8988T (cell line): ENCODE measurements at regions not wholly inside any gene's neighbourhood (a gene's known extent, or its start where the extent isn't known, plus 50 kb on each side); places are given as distances from the start of the nearest gene placed in this dataset.
"Not testable (repeated sequence)": the region's sequence is repeated elsewhere in the genome, so short reads cannot be mapped to it uniquely, and the experiment has no call there.

Experiments
- DNase-seq: peaks from one replicate; pipeline ENCODE4 v3.0.0; 2011

DNA sequence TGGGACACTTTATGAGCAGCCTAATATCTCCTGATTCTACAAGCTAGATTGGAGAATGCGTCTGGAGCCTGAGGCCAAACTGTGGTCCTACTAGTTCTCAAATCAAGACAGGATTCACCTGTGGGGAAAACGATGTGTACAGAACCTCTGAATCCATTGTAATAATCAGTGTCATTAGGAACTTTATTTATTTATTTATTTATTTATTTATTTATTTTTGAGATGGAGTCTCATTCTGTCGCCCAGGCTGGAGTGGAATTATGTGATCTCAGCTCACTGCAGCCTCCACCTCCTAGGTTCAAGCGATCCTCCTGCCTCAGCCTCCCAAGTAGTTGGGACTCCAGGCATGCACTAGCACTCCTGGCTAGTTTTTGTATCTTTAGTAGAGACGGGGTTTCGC is 52.6 kb upstream of the KIF26B start:
- not testable (repeated sequence) for DNase-seq

DNA sequence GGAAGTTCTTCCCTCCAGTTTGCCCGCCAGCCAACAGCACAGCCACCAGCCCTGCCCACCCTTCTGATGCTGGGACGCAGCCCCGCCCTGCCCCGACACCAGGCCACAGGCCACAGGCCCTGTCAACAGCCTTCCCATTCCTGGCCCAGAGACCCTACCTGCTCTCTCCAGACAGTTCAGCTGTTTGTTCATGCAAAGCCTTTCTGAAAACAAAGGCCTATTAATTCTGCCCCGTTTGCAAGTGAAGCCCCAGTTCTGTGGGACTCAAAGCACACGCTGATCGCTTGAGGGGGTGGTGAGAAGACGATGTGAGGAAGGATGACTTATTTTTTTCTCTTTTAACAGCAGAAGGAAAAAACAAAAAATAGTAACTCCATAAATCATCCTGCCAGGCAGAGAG is 55.4 kb upstream of the KIF26B start:
- no peak for DNase-seq

DNA sequence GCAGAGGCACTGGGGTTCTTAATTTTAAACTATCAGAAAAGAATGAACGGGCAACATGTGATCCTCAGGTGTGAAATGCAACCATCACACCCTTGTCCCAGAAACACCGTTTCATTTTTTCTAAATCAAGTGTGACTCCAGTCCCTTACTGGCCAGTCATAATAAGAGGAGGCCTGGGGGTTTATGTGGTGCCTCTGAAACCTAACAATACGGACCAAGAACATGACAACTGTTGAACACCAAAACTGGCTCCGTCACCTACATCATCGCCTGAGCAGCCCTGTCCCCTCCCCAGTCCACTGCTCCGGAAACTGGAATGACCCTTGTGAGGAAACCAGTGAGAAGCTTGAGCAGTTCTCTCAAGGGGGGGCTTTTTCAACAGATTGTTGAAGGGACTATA is 55.9 kb upstream of the KIF26B start:
- no peak for DNase-seq

DNA sequence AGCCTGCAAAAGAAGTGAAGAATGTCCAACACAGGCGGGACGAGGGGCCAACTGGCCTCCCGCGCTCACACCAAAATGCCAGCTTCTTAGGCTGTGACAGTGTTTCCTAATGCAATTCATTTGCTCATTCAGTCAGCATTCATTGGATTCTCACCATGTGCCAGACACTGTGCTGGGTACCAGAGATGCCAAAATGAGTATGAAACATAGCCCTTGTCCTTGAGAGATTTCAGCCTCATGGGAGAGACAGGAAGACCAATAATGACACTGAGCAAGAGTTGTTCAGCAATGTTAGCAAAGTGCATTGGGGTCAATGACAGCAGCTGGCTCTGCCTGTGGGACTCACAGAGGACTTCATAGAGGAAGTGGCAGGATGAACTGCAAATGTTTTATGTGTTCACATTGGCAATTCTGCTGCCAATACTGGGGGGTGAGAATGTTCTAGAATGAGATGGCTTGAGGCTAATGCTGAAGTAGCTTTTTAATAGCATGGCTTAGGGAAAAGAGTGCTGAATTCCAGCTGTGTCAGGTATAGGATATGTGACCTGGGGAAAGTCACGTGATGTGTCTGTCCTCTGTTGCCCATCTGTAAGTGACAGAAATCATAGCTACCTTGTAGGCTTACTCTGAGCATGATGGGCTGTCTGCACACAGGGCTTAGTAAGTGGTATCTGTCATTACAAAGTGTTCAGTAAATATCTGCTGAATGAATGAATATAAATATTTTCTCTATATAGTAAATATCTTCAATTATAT is 58.3 kb upstream of the KIF26B start:
- no peak for DNase-seq

DNA sequence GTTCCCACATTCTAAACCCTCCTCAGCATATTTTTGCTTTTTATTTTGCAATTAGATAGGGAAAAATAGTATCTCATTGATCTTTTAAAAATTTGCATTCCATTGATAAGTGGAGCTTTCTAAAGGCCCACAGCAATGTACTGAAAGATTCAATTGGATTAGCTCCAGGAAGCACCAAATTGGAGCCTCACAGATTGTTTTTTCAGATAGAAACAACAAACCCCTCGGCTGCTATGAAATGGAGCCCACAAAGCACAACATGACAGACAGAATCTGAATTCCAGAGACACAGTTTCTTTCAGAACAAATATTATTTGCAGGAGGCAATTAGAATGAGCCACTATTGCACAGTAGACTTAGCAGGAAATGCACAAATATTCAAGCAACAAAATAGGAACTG is 58.9 kb upstream of the KIF26B start:
- no peak for DNase-seq

DNA sequence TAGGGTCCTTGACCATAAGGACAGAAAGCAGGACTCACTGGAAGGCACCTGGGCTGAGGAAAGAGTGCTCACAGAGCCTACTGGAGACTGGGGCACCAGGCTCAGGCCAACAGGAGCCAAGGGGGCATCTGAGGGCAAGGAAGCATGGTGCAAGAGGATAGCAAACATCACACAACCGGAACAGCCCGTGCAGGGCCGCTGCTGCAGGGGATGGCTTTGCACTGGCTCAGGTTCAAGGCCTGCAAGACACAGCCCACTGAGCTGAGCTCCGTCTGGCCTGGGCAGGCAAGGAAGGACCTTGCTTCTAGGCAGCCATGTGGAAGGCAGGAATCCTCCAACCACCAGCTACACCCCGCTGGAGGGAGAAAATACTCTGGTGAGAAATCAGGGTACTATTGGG is 59.8 kb upstream of the KIF26B start:
- DNase-seq, result no peak

DNA sequence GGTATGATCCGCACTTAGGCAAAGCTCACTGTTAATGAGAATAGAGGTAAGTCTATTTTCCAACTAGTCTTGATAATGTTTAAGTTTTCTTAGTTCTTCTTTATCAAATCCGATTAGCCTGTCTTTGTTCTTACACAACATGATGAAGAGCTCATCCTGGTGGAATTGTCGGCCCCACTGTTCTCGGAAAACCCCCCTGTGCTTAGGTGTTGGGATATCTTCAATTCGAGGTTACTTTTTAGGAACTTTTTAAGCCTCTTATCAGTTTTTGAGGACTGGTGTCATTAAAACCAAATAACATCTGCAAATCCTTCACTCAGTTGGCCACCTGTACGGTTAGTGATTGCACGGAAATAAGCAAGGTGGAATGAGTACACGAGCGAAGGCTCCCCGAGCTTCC is 60.7 kb upstream of the KIF26B start:
- DNase-seq, result no peak

DNA sequence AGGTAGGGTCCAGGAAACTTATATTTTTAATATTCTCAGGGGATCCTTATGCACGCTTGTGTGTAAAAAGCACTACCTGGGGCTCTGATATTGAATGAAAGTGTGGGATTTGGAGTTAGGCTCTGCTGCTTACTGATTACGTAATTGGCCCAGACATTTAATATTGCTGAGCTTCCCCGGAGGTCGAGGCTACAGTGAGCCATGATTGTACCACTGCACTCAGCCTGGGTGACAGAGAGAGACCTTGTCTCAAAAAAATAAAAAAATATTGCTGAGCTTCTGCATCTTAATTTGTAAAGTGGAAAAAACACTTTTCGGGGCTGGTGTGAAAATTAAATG is 62.2 kb upstream of the KIF26B start:
- no peak for DNase-seq

DNA sequence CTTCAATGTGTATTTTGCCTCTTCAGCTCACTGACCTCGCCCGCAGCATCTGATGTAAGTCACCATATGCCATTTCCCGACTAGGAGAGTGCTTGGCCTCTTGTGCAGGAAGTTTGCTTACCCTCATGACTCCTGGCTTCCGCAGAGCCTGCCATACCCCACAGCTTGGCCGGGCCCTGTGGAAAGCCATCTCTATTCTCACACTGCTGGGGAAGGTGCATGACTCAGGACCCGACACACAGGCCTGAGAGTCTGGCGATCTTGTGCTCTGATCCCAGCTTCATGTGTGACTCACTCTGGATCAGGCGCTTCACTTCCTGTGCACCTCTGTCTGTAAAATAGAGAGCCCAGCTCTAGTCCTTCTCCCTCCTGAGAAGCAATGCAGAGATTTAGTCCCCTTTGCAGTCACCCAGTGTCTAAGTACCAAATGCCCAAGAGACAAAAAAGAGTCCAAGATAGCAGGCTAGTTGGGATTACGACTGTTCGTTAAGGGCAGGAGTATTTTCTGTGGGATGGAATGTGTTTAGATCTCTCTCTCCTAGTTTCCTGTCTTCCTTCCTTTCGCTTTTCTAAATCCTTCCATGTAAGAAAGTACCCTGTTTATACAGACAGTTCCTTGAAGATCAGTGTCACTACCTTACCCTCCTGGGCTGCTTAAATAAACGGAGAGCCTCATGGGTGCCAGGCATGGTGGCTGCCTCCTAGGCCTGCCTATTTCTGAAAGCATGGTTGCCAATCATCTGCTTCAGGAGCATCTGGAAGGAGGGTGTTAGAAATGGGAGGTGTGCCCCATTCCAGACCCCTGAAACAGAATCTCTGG is 62.8 kb upstream of the KIF26B start:
- DNase-seq, result peak; percentile 74

DNA sequence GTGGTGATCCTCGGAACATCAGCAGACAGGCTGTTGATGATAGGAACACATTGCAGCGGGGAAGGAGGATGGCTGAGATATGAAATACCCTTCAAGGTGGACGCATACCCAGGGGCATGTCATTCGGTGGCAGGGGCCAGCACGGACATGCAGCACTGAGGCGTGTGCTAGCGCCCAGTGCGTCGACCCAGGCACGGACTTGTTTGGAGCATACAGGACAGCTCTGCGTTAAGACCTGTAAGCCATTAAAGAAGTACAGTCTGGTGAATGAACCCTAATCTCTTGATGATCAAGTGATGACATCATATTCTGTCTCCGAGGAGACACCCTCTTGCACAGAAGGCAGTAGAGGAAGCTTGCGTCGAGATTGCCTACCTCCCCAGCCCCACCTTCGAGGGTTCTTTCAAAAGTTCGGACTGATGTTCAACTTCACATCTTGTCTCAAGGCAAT is 63.6 kb upstream of the KIF26B start:
- DNase-seq, result no peak

DNA sequence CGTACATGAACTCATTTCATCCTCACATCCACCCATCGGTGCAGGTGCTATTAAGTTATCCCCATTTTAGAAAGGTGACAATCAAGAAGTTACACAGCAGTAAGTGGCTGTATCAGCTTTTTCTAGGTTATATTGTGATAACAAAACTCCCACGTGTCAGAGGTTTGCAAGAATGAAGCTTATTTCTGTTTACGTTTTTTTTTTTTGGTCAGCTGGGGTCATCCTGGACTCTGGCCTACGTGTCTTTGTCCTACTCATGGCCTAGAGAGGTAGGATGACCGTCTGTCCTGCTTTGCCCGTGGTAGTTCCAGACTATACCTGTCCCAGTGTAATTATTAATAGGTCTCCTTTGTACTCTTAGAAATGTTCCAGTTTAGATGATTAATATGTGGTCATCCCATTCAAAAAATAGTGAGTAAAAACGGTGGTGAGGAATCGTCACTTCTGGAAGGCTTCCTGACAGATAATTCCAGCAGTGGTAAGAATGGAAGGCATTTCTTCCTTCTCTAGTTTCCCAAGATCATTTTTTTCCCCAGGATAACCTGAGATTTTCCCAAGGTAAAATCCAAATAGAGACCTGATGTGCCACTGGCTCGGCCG is 64.2 kb upstream of the KIF26B start:
- DNase-seq, result no peak

DNA sequence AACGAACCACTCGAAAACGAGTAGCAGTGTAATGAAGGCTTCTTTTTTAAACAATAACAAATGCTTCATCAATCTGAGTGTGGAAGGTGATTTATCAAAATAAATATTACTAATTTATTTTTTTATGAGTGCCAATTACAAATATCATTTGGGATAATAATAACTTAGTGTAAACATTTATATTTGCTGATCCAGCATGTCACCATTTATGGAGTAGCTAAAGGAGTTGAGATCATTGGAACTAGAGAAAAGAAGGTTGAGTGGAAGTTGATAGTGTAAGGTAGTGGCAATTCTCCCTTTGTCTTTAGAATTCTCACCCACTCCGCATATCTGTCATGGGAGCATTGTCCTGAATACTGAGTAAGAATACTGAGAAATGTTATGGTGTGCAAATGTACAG is 67.1 kb upstream of the KIF26B start:
- no peak for DNase-seq

DNA sequence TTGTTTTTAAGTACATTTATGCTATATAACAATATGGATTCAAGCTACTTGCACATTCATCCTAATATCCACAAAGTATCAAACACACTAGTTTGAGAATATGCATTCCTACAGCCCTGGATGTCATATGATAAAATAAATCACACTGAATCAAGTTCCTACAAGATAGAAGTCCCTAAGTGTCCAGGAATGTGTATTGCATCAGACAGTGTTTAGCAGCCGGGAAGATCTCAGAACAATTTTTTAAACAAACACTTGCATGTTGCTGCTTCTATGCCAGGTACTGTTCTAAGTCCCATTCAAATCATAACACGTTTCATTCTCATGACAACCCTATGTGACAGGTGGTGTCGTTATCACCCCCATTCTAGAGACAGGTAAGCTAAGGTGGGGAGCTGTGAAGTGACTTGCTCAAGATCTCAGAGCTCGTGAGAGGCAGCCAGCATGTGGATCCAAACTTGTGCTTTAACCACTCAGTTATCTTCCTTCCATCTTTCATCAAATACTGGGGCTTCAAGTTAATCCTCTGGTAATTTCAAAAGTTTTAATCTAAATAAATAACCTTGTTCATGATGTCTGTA is 68.3 kb upstream of the KIF26B start:
- DNase-seq, result no peak

DNA sequence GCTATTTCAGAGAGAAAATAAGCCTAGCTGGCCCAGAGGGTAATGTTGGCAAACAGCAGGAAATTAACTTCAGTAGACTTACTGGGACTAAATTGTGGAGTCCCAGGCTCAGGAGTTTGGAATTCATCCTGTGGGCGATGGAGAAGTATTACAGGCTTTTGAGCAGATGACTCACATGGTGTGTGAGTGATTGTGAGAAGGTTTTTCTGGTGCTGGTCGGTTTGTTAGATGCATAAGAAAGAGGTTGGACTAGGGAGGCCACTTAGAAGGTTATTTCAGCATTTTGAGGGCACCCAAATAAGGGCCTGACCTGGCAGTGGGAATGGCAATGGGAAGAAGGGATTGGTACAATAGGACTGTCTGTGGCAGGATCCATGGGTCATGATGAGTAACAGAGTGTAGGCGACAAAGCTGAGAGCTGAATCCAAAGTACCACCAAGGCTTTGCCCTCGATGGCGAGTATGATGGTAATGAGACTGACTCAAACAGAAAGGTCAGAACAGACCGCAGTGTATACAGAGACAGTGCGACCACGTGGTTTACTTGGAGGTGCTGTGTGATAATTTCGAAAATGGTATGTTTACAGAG is 69.2 kb upstream of the KIF26B start:
- no peak for DNase-seq

DNA sequence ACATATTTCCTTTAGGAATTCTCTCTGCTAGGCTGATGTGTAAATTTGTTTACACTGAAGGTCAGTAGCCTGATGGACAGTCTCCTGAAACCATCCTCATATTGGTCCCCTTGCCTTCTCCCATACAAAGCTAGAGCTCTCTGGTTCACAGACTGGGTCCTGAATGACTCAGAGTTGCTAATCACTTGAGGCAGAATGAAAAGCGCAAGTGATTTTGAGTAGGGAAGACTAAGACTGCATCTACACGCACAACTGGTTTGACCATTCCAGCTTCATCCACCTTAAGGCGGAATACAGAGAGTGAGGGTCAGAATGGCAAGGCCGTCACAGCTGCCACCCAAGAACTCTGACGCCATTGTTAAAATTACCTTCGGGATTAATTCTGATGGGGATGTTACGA is 70.2 kb upstream of the KIF26B start:
- DNase-seq, result no peak

DNA sequence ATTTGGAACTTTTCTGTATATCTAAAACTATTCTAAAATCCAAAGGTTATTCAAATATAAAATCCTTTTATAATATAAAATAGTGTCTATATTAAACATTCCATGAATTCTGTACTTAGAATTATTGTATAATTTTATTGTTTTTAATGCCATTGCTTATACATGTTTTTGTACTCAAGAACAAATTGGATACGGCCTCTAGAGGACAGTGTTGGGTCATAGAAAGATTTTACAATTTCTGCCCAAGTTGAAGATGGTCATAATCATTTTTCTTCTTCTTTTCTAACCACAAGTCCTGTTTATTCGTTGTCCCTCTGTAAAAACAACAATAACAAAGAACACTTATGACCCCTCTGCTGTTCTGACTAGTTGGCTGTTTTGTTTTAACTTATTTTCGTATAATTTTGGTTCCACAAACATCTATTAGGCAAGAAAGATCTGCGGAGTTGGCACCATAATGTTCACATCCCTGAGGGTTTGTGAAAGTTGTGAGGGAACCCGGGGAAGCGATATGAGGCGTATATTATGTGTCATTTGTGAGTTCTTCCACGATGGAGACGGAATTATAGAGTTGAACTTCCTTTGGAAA is 75.7 kb upstream of the KIF26B start:
- no peak for DNase-seq

DNA sequence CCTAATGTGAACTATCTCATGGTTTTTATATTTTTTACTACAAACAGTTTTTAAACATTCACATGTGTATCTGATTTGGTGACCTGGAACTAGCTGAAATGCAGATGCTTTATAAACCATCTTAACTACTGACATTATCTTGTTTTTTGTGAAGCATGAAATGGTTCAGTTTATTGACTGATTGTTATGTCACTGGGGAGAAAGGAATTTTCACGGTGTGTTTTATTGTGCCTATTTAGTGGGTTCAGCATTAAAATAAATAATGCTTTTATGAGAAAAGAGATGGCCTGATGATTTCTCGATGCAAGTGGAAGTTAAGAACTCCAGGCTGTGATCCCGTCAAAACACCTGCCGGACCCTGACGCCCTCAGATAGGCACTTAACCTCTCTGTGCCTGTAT is 79.9 kb upstream of the KIF26B start:
- DNase-seq, result no peak

DNA sequence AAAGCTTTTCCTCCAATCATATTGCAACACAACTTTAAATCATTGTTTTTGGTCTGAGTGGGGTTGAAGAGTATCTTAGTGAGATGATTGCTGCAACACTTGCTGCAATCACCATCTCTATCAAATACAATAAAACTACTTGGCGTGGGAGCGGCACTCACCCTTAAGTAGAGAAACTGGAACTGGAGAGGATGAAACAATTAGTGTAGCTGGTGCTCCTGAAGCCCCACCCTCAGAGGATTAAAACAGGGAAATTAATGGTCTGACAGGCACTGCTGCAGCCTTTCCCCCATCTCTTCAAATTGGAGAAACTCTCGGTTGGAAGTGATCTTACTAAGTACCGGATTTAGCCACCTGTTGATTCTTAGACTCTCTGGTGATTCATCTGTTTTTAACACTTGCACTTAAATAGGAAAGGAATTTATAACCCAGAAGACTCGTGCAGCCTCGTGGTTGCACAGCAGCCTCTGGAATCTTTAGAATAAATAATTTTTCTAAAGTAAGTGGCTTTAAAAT is 80.5 kb upstream of the KIF26B start:
- no peak for DNase-seq

DNA sequence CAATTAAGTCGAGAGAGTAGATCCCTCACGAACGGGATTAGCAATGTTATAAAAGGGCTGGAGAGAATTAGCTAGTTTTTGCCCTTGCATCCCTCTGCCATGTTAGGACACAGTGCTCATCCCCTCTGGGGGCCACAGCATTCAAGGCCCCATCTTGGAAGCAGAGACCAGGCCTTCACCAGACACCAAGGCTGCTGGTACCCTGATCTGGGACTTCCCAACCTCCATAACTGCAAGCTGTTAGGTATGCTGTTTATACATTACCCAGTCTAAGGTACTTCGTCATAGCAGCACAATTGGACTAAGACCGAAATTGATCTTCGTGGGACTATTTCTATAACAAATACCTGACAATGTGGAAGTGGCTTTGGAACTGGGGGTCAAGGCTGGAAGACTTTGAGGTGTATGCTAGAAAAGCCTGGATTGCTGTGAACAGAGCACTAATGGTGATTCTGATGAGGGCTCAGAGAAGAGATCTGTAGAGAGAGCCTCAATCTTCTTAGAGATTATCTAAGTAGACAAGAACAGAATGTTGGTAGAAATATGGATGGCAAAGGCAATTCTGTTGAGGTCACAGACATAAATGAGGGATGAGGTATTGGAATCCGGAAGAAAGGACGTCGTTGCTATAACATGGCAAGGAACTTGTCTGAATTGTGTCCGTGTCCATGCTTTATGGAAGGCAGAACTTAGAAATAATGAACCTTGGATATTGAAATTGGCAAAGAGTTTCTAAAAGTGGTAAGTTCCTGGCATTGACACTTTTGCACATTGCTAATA is 83.8 kb upstream of the KIF26B start:
- DNase-seq, result no peak

DNA sequence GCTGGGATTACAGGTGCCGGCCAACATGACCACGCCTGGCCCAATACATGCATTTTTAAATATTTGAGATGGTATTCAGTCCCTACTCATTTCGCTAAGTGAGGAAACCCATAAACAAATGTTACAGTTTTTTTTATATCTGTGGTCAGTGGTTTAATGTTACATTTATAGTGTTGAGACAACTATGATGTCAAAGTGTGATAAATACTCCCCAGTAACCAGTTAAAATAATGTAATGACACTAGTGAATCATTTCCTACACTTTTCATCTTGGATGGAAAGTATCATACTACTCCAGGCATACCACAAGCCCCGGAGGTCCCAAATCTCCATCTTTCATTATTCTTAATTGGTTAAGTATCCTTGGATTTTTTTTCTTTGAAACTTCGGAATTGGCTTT is 87.5 kb upstream of the KIF26B start:
- no peak for DNase-seq

DNA sequence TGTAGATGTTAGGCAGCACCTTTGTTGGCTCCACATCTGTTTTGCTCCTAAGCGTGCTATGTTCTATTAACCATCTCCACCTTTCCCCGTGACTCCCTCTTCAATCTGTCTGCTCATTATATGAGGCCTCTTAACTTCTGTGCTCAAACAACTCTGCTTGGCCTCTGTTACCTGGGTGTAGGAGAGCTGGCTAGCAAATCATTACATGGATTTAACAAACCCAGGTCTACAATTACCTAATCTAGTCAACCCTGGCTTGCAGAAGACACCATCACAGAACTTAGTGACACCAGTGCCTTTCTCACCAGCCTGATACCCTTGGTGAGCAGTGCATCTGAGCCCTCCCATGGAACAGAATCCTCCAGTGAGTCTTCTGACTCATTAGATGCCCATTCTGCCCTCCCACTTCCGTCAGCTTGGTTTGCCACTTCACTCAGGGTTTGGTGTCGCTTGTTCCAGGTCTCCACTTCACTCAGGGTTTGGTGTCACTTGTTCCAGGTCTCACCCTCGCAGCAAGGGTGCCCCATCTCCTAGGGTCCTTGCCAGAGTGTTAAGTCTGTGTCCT is 92.0 kb upstream of the KIF26B start:
- no peak for DNase-seq

DNA sequence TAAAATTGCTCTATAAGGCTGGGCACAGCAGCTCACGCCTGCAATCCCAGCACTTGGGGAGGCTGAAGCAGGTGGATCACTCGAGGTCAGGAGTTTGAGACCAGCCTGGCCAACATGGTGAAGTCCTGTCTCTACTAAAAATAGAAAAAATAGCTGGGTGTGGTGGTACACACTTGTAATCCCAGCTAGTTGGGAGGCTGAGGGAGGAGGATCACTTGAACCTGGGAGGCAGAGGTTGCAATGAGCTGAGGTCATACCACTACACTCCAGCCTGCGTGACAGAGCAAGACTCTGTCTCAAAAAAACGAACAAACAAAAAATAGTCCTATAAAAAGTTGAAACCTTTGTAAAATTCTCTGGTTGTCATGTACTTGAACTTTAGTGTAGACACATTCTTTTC is 93.0 kb upstream of the KIF26B start:
- DNase-seq, result not testable (repeated sequence)
